ENCODE measurements at regions not wholly inside any gene's neighbourhood (a gene's known extent, or its start where the extent isn't known, plus 50 kb on each side); places are given as distances from the start of the nearest gene placed in this dataset.
"Not testable (repeated sequence)": the region's sequence is repeated elsewhere in the genome, so short reads cannot be mapped to it uniquely, and the experiment has no call there.

- no peak overlapping the region for H3K27ac Mint-ChIP-seq
- H3K27me3 Mint-ChIP-seq = no peaks in the 10 kb centered on the region
- no peak overlapping the region for H3K4me3 Mint-ChIP-seq
- H3K36me3 Mint-ChIP-seq (ENCODE audit: low read depth) = no peaks in the 10 kb centered on the region
- no peak for ATAC-seq
- intact Hi-C loops (cut with micrococcal nuclease) = no loop called here
- no peak for DNase-seq
- POLR2A ChIA-PET = no interaction called here
- TF ChIP-seq, protein P1, sequence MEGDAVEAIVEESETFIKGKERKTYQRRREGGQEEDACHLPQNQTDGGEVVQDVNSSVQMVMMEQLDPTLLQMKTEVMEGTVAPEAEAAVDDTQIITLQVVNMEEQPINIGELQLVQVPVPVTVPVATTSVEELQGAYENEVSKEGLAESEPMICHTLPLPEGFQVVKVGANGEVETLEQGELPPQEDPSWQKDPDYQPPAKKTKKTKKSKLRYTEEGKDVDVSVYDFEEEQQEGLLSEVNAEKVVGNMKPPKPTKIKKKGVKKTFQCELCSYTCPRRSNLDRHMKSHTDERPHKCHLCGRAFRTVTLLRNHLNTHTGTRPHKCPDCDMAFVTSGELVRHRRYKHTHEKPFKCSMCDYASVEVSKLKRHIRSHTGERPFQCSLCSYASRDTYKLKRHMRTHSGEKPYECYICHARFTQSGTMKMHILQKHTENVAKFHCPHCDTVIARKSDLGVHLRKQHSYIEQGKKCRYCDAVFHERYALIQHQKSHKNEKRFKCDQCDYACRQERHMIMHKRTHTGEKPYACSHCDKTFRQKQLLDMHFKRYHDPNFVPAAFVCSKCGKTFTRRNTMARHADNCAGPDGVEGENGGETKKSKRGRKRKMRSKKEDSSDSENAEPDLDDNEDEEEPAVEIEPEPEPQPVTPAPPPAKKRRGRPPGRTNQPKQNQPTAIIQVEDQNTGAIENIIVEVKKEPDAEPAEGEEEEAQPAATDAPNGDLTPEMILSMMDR (IDR thresholded peaks at IDR 0.05) = no peak
- H3K9me3 Mint-ChIP-seq = no peaks in the 10 kb centered on the region
- H3K4me1 Mint-ChIP-seq (ENCODE audit: low read depth) = no peaks in the 10 kb centered on the region
- CTCF ChIA-PET = no interaction called here
These were observed 183.2 kb upstream of the ZNF217 start for GRCh38 chr20:53776858-53777257.

DNA sequence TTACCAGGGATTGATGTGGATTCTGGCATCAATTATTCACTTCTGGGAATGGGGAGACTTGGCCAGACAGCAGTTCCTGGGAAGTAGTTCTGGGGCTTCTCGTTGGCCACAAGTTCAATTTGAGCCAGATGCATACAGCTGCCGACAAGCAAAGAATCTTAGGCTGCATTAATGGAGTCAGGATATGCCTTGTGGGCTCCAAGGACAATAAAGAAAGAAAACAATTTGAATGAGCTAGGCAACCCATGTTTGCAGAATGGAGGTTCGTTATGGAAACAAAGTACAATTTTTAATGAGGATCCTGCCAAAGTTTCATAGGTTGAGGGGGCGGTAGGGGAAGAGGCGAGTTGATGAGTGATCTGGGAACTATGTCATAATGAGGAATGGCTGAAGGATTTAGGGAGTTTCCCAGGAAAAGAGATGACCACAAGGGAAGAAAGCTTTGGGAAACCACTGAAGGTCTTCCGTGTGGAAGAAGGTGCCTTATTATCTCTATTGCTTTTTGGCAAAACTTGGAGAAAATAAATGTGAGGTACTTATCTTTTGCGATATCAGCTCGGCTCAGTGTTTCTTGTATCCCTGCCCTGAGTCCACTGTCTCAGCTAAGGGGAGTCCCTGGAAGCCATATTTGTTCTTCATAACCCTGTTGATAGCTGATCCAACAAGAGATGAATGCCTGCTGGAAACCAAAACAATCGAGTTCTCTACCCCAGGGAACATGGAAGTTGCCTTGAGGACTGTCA lies 181.0 kb upstream of the ZNF217 start:
- TF ChIP-seq, protein P1 (IDR thresholded peaks at IDR 0.05) = no peak
- Mint-ChIP-seq H3K4me1 (ENCODE audit: low read depth) (no peaks in the 10 kb centered on the region), H3K27ac (no peak overlapping the region), H3K36me3 (ENCODE audit: low read depth) (no peaks in the 10 kb centered on the region), H3K27me3 (no peaks in the 10 kb centered on the region), H3K9me3 (no peaks in the 10 kb centered on the region), H3K4me3 (no peak overlapping the region)
- ATAC-seq = no peak
- intact Hi-C loops (cut with micrococcal nuclease) = no loop called here
- ChIA-PET CTCF (interaction anchor here (1.6 kb wide), 1 partner anchor 19 kb away, joined by 3 read pairs; no protein-coding TSS in a partner anchor), POLR2A (interaction anchor here (0.7 kb wide), 2 partner anchors 14 to 119 kb away, joined by 3 read pairs; no protein-coding TSS in a partner anchor)
- DNase-seq = no peak

DNA sequence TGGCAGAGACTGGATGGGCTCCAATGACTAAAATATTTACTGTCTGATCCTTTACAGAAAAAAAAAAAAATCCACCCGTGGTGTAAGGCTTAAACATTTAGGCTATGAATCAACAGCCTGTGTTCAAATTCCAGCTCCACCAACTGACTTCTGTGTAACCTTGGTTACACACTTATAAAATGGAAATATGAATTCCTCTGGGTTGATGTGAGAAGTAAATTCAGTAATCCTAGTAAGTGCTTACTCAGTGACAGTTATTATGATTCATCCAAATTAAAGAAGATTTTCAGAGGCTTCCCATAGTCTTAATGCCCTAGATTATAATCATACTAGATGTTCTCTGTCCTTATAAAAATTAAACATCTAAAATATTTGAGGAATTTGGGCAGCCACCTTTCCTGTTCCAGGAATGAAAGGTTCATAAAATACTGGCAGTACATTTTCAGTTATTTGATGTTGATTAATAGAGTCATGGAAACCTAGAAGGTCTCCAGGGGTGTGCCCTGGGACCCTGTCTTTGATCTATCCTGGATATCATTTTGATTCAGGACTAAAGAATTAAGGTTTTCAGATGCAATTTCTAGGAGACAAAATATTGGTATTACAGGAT lies 180.3 kb upstream of the ZNF217 start:
- peak; percentile 77 for ATAC-seq
- Mint-ChIP-seq H3K36me3 (ENCODE audit: low read depth) (no peaks in the 10 kb centered on the region), H3K27me3 (no peaks in the 10 kb centered on the region), H3K4me3 (no peak overlapping the region), H3K9me3 (no peaks in the 10 kb centered on the region), H3K27ac (no peak overlapping the region), H3K4me1 (ENCODE audit: low read depth) (no peaks in the 10 kb centered on the region)
- POLR2A ChIA-PET = interaction anchor here (0.7 kb wide), 1 partner anchor 120 kb away, joined by 3 read pairs; no protein-coding TSS in a partner anchor
- CTCF ChIA-PET = interaction anchor here (0.7 to 1.6 kb wide), 3 partner anchors 20 to 736 kb away, joined by 3 to 4 read pairs (median 3); no protein-coding TSS in a partner anchor
- no peak for DNase-seq
- TF ChIP-seq, protein P1 (IDR thresholded peaks at IDR 0.05) = no peak
- intact Hi-C loops (cut with micrococcal nuclease) = no loop called here

DNA sequence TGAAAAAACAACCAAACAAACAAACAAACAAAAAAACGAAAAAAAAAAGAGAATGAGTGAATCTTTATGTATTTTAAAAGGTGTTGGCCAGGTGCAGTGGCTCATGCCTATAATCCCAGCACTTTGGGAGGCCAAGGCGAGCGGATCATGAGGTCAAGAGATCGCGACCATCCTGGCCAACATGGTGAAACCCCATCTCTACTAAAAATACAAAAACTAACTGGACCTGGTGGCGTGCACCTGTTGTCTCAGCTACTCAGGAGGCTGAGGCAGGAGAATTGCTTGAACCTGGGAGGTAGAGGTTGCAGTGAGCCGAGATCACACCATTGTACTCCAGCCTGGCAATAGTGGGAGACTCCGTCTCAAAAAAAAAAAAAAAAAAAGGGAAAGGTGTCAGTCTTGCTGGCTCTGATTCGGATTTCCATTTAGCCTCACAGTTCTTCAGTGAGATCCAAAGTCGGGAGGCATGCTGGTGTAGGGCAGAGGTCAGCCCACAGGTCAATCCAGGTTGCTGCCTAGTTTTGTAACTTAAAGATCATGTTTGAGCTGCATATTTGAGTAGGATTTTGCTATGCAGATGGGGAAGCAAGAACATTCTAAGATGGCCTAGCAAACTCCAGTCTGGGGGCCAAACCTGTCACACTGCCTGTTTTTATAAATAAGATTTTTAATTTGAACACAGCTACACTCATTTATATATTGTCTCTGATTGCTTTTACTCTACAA lies 179.6 kb upstream of the ZNF217 start:
- H3K36me3 Mint-ChIP-seq (ENCODE audit: low read depth); H3K9me3 Mint-ChIP-seq; H3K4me3 Mint-ChIP-seq; H3K27ac Mint-ChIP-seq; H3K27me3 Mint-ChIP-seq; ATAC-seq; DNase-seq; H3K4me1 Mint-ChIP-seq (ENCODE audit: low read depth); intact Hi-C loops (cut with micrococcal nuclease); POLR2A ChIA-PET: not testable (repeated sequence)
- CTCF ChIA-PET = interaction anchor here (0.7 to 1.6 kb wide), 3 partner anchors 21 to 736 kb away, joined by 3 to 4 read pairs (median 3); no protein-coding TSS in a partner anchor

DNA sequence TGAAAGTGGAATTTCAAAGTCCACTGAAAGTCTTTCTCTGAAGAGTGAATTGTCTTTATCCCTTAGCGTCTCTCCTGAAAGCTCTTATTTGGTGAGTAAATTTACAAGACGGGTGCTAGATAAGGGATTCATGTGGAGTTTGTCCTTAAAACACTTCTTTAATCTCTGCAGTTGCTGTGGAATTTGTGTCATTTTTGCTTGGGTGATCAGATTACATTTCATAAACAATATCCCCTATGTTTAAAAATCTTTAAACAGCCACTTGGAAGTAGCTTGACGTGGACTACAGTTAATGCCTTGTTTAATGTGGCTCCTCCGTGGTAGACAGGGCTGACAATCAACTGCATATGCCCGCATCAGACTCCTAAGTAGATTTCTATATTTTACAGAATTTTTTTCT lies 175.4 kb upstream of the ZNF217 start:
- TF ChIP-seq, protein P1 (IDR thresholded peaks at IDR 0.05) = no peak
- DNase-seq (no peak), ATAC-seq (no peak)
- Mint-ChIP-seq H3K4me1 (ENCODE audit: low read depth) (peaks cover 13% of the 10 kb centered on the region), H3K27ac (no peak overlapping the region), H3K27me3 (no peaks in the 10 kb centered on the region), H3K4me3 (no peak overlapping the region), H3K9me3 (no peaks in the 10 kb centered on the region), H3K36me3 (ENCODE audit: low read depth) (no peaks in the 10 kb centered on the region)
- POLR2A ChIA-PET = interaction anchor here (0.5 to 1.3 kb wide), 3 partner anchors 9 to 59 kb away, joined by 3 to 4 read pairs (median 4); no protein-coding TSS in a partner anchor
- intact Hi-C loops (cut with micrococcal nuclease) = no loop called here
- CTCF ChIA-PET = no interaction called here

Data from activated CD8-positive, alpha-beta T cell treated with anti-CD3 and anti-CD28 coated beads for 36 hours (primary cell).